Tibial artery (tissue), 4 donors: ENCODE measurements at regions not wholly inside any gene's neighbourhood (a gene's known extent, or its start where the extent isn't known, plus 50 kb on each side); places are given as distances from the start of the nearest gene placed in this dataset.

ENCODE experiments used
- DNase-seq, 2 donors: peaks; one replicate each; pipeline ENCODE4 v3.0.0-alpha.2; 2019
- H3K27ac ChIP-seq, 2 donors: fragments of 200-600 bp; sonication (generic) in 1 of 2; 1 replicate in 1 of 2; 2 replicates in 1 of 2; pipeline ENCODE4 v1.5.1; 2018 to 2019; ENCODE audit warnings: mild to moderate bottlenecking in 1 of 2
- H3K27me3 ChIP-seq, 2 donors: fragments of 200-600 bp; sonication (generic) in 1 of 2; one replicate each; pipeline versions ENCODE4 v1.5.1 to v1.6.0; 2016 to 2019
- H3K36me3 ChIP-seq, 3 donors: fragments of 200-600 bp; sonication (generic) in 2 of 3; one replicate each; pipeline ENCODE4 v1.5.1; 2016 to 2019; ENCODE audit warnings: mild to moderate bottlenecking in 2 of 3
- H3K4me1 ChIP-seq, 4 donors: fragments of 200-600 bp; sonication (generic) in 2 of 4; 1 replicate in 3 of 4; 2 replicates in 1 of 4; pipeline ENCODE4 v1.5.1; 2016 to 2019
- H3K4me3 ChIP-seq, 2 donors: fragments of 200-600 bp; sonication (generic) in 1 of 2; 1 replicate in 1 of 2; 2 replicates in 1 of 2; pipeline ENCODE4 v1.5.1; 2018 to 2019; ENCODE audit warnings: mild to moderate bottlenecking in 2 of 2
- H3K9me3 ChIP-seq, 3 donors: fragments of 200-600 bp; sonication (generic) in 1 of 3; one replicate each; pipeline ENCODE4 v1.5.1; 2016 to 2019
- CTCF ChIP-seq, 2 experiments: fragments of 200-600 bp in 1 of 2; fragments of 450-650 bp in 1 of 2; IDR thresholded peaks; one replicate each; pipeline ENCODE4 v1.5.1; 2017 to 2019; ENCODE audit warnings: antibody characterized with exemption in 2 of 2, mild to moderate bottlenecking in 1 of 2, moderate library complexity in 1 of 2
- intact Hi-C: fragments of 100-400 bp; cut with DNase I; formaldehyde crosslinking; loops from one replicate; pipeline ENCODE4 v1.15.0; 2023; ENCODE audit warnings: low total_unique reads

- no peaks in the 10 kb centered on the region for H3K36me3 ChIP-seq
- no peak overlapping the region for H3K27ac ChIP-seq
- DNase-seq, result no peak
- no peaks in the 10 kb centered on the region for H3K9me3 ChIP-seq
- H3K27me3 ChIP-seq, result no peaks in the 10 kb centered on the region
- H3K4me3 ChIP-seq, result no peak overlapping the region
- intact Hi-C loops, result loop anchor here (2.0 to 5.0 kb wide), 3 partner anchors 542 to 1527 kb away; no protein-coding TSS in a partner anchor
- H3K4me1 ChIP-seq, result peaks cover 0 to 15% (median 2%) of the 10 kb centered on the region in 4 donors
- TF ChIP-seq CTCF (IDR thresholded peaks at IDR 0.05), result no peak
Measured at GRCh38 chr10:3239920-3240894, 67.6 kb upstream of the PITRM1 start.

DNA sequence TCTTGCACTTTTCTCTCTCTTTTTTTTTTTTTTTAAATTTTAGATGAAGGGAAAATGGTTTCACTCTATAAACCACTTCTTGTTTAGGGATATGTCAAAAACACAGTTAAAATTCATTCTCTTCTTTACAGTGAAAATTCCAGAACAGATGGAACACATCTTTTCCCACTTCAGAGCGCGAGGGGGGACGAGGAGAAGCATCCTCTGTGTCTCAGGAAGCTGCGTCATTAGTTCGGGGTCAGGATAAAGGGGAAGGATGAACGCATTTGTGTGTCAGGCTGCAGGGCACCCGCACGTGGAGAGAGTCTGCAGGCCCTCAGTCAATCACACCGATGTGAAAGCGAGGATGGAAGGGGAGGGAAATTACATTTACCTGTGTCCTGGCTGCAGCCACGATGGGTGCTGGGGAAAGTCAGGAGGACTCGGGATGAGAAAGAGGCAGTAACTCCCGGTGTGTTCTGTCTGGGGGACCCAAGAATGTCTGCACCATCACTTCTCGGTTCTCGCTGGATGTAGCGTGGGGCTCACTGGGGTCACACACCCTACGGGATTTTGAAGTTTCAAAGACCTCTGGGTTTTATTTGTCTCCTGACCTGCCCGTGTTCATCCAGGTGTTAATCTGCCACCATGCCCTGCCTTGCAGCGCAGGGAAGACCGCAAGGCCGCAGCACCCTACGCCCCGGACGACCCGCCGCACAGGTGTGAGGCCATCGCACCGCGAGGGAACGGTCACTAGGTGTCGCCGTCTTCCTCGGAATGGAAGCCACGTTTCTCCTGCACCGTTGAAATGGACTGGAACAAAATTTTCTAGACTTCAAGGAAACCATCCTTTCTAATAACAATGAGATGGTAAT lies 66.7 kb upstream of the PITRM1 start:
- TF ChIP-seq CTCF (IDR thresholded peaks at IDR 0.05), result peak; percentile 88 to 95
- H3K36me3 ChIP-seq, result no peaks in the 10 kb centered on the region
- no peaks in the 10 kb centered on the region for H3K27me3 ChIP-seq
- H3K4me1 ChIP-seq, result peaks cover 0 to 15% (median 2%) of the 10 kb centered on the region in 4 donors
- H3K4me3 ChIP-seq, result no peak overlapping the region
- peak; percentile 65 to 76 for DNase-seq
- intact Hi-C loops, result loop anchor here (5.0 kb wide), 2 partner anchors 543 to 1418 kb away; no protein-coding TSS in a partner anchor
- H3K9me3 ChIP-seq, result no peaks in the 10 kb centered on the region
- H3K27ac ChIP-seq, result no peak overlapping the region

- Histone ChIP-seq H3K27me3 (no peaks in the 10 kb centered on the region), H3K9me3 (no peaks in the 10 kb centered on the region), H3K4me3 (no peak overlapping the region), H3K4me1 (peaks cover 0 to 15% (median 2%) of the 10 kb centered on the region in 4 donors), H3K36me3 (no peaks in the 10 kb centered on the region), H3K27ac (no peak overlapping the region)
- DNase-seq, result no peak
- intact Hi-C loops, result loop anchor here (5.0 kb wide), 2 partner anchors 544 to 1419 kb away; no protein-coding TSS in a partner anchor
- TF ChIP-seq CTCF (IDR thresholded peaks at IDR 0.05), result no peak
Measured at GRCh38 chr10:3238115-3238871, 65.7 kb upstream of the PITRM1 start.

DNA sequence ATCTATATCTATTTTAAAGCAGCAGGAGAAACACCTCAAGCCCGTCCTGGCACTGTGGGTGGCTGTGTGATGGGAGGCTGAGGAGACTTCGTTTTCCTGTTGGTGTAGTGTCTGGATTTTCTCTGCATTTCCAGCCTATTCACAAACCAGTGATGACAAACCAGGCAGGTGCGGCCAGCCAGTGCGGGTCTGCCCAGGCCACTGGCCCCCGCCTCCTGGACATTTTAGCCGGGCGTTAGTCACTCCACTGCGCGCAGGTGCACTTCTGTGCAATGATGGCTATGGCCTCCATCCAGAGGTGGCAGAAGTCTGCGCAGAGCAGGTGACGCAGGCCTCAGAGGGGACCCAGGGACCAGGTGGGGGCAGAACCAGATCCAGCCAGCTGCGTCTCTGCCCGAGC lies 64.9 kb upstream of the PITRM1 start:
- H3K4me1 ChIP-seq, result peaks cover 0 to 21% (median 2%) of the 10 kb centered on the region in 4 donors
- H3K27me3 ChIP-seq, result no peaks in the 10 kb centered on the region
- no peak for TF ChIP-seq CTCF (IDR thresholded peaks at IDR 0.05)
- no peak overlapping the region for H3K27ac ChIP-seq
- no peak for DNase-seq
- no peak overlapping the region for H3K4me3 ChIP-seq
- intact Hi-C loops, result loop anchor here (5.0 kb wide), 2 partner anchors 545 to 1420 kb away; no protein-coding TSS in a partner anchor
- no peaks in the 10 kb centered on the region for H3K9me3 ChIP-seq
- H3K36me3 ChIP-seq, result no peaks in the 10 kb centered on the region
